ENCODE measurements at regions not wholly inside any gene's neighbourhood (a gene's known extent, or its start where the extent isn't known, plus 50 kb on each side); places are given as distances from the start of the nearest gene placed in this dataset.
"Not testable (repeated sequence)": the region's sequence is repeated elsewhere in the genome, so short reads cannot be mapped to it uniquely, and the experiment has no call there.

- no peak for TF ChIP-seq CTCF (IDR thresholded peaks at IDR 0.05; ENCODE audit: control extremely low read depth, extremely low read depth, low read depth, missing control alignments)
- ChIA-PET CTCF (interaction anchor here (1.2 kb wide), 1 partner anchor 22 kb away, joined by 4 read pairs; no protein-coding TSS in a partner anchor), POLR2A (no interaction called here)
- DNase-seq (ENCODE audit: extremely low spot score): no peak
Measured at GRCh38 chr15:67924359-67924974, 84.6 kb upstream of the RNU6-1 start.

DNA sequence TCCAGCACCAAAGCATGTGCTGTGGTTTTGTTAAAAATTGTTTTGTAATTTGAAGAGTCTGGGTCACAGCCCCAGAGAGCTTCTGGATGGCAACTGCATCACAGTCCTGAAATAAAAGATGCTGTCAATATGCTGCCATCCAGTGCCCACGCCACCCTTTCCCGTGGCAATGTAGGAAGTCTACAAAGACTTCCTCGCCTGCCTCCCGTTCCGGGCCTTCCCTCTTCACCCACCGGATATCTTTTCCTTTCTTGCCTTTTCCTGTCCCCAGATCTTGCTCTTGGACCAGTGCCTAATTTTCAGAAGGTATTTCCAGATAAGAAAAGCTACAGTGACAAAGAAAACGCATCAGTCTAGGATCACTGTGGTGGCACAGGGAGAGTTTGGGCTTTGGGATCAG is 85.3 kb upstream of the RNU6-1 start:
- POLR2A ChIA-PET: interaction anchor here (0.6 kb wide), 1 partner anchor 26 kb away, joined by 4 read pairs; no protein-coding TSS in a partner anchor
- CTCF ChIA-PET: interaction anchor here (1.0 kb wide), 1 partner anchor 35 kb away, joined by 3 read pairs; no protein-coding TSS in a partner anchor
- no peak for TF ChIP-seq CTCF (IDR thresholded peaks at IDR 0.05; ENCODE audit: control extremely low read depth, extremely low read depth, low read depth, missing control alignments)
- DNase-seq (ENCODE audit: extremely low spot score): no peak

GRCh38 chr15:67927501-67928168 is 87.8 kb upstream of the RNU6-1 start:
- ChIA-PET CTCF (no interaction called here), POLR2A (no interaction called here)

DNA sequence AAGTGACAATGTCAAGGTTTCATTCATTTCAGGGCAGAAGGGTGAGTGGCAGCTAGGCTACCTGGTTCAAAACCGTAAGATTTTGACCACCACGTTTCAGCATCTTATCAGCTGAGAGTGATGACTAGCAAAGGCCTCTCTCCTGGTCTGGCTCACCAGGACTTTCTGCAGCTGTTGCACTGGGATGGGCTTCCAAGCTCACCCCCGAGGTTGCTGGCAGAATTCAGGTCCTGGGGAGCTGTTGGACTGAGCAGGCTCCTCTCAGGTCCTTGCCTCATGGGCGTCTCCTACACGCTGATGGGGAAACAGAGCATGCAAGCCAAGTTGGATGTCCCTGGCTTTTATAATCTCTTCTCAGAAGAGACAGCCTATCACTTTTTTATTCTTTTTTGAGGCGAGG is 88.8 kb upstream of the RNU6-1 start:
- CTCF ChIA-PET: no interaction called here
- POLR2A ChIA-PET: no interaction called here

More at GRCh38 chr15:67927501-67928168, 87.8 kb upstream of the RNU6-1 start:
- DNase-seq (ENCODE audit: extremely low spot score): no peak
- TF ChIP-seq CTCF (IDR thresholded peaks at IDR 0.05; ENCODE audit: control extremely low read depth, extremely low read depth, low read depth, missing control alignments): no peak

DNA sequence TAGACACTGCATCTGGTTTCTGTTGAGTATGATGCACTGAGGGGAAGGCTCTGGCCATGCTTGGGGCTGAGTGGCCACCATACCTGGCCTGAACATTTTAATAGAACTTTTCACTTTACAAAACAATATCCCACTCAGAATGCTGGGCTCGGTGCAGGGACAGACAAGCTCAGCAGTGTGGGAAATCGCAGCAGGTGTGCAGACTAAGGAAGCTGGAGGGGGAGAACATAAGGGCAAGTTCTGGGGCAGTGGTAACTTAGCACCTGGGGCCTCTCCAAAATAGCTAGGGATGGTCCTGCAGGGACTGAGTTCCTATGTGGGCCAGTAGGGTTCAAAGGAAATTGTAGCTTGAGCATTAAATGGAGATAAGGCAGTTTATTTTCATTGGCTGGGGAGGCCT is 90.9 kb upstream of the RNU6-1 start:
- CTCF ChIA-PET: interaction anchor here (1.0 kb wide), 1 partner anchor 38 kb away, joined by 3 read pairs; no protein-coding TSS in a partner anchor
- TF ChIP-seq CTCF (IDR thresholded peaks at IDR 0.05; ENCODE audit: control extremely low read depth, extremely low read depth, low read depth, missing control alignments): no peak
- DNase-seq (ENCODE audit: extremely low spot score): no peak
- POLR2A ChIA-PET: no interaction called here

More for the DNA sequence above, 88.8 kb upstream of the RNU6-1 start:
- TF ChIP-seq CTCF (IDR thresholded peaks at IDR 0.05; ENCODE audit: control extremely low read depth, extremely low read depth, low read depth, missing control alignments): no peak
- no peak for DNase-seq (ENCODE audit: extremely low spot score)

DNA sequence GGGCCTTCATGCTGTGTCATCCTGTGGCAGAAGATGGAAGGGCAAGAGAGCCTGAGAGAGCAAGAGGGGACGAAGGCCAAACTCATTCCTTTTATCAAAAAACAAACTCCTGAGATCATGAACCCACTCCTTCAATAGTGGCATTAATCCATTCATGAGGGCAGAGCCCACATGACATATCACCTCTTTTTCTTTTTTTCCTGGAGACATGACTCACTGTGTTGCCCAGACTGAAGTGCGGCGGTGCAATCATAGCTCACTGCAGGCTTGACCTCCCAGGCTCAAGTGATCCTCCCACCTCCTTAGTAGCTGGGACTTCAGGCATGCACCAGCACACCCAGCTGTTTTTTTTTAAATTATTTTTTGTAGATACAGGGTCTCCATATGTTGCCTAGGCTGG is 92.0 kb upstream of the RNU6-1 start:
- CTCF ChIA-PET: no interaction called here
- DNase-seq (ENCODE audit: extremely low spot score): no peak
- TF ChIP-seq CTCF (IDR thresholded peaks at IDR 0.05; ENCODE audit: control extremely low read depth, extremely low read depth, low read depth, missing control alignments): no peak
- POLR2A ChIA-PET: no interaction called here

DNA sequence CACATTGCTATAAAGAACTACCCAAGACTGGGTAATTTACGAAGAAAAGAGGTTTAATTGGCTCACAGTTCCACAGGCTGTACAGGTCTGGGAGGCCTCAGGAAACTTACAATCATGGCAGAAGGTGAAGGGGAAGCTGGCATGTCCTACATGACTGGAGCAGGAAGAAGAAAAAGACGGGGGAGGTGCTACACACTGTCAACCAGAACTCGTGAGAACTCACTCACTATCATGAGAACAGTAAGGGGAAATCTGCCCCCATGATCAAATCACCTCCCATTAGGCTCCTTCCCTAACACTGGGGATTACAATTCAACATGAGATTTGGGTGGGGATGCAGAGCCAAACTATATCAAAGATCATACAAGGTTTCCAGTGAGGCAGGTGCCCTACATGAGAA is 94.3 kb upstream of the RNU6-1 start:
- POLR2A ChIA-PET, CTCF ChIA-PET: not testable (repeated sequence)

More for the DNA sequence above, 94.3 kb upstream of the RNU6-1 start:
- DNase-seq (ENCODE audit: extremely low spot score): not testable (repeated sequence)

Data from GM10248 (cell line).